SJSA1 (cell line): ENCODE measurements at regions not wholly inside any gene's neighbourhood (a gene's known extent, or its start where the extent isn't known, plus 50 kb on each side); places are given as distances from the start of the nearest gene placed in this dataset.
A peak's percentile ranks its signal among the peaks of the same experiment; 100 is the strongest.
"Not testable (repeated sequence)": the region's sequence is repeated elsewhere in the genome, so short reads cannot be mapped to it uniquely, and the experiment has no call there.

Experiments
- DNase-seq, 2 experiments: peaks; one replicate each; pipeline ENCODE4 v3.0.0-alpha.2; 2015 to 2020; ENCODE audit warnings: low spot score in 2 of 2, low read depth in 1 of 2
- H3K27ac ChIP-seq: fragments of 250-450 bp; sonication (Bioruptor Pico); 2 replicates; pipeline ENCODE4 v1.5.1; 2020; ENCODE audit warnings: mild to moderate bottlenecking, moderate library complexity
- H3K27me3 ChIP-seq: fragments of 250-450 bp; sonication (Bioruptor Pico); replicated peaks from 2 replicates; pipeline ENCODE4 v1.5.1; 2020; ENCODE audit warnings: mild to moderate bottlenecking, moderate library complexity
- H3K36me3 ChIP-seq: fragments of 250-450 bp; sonication (Bioruptor Pico); 2 replicates; pipeline ENCODE4 v1.5.1; 2020; ENCODE audit warnings: mild to moderate bottlenecking
- H3K4me1 ChIP-seq: fragments of 250-450 bp; sonication (Bioruptor Pico); replicated peaks from 2 replicates; pipeline ENCODE4 v1.6.1; 2021; ENCODE audit warnings: mild to moderate bottlenecking
- H3K4me3 ChIP-seq: fragments of 250-450 bp; sonication (Bioruptor Pico); 2 replicates; pipeline ENCODE4 v1.5.1; 2020; ENCODE audit warnings: mild to moderate bottlenecking
- H3K9me3 ChIP-seq: fragments of 250-450 bp; sonication (Bioruptor Pico); replicated peaks from 2 replicates; pipeline ENCODE4 v1.5.1; 2020; ENCODE audit warnings: mild to moderate bottlenecking

DNA sequence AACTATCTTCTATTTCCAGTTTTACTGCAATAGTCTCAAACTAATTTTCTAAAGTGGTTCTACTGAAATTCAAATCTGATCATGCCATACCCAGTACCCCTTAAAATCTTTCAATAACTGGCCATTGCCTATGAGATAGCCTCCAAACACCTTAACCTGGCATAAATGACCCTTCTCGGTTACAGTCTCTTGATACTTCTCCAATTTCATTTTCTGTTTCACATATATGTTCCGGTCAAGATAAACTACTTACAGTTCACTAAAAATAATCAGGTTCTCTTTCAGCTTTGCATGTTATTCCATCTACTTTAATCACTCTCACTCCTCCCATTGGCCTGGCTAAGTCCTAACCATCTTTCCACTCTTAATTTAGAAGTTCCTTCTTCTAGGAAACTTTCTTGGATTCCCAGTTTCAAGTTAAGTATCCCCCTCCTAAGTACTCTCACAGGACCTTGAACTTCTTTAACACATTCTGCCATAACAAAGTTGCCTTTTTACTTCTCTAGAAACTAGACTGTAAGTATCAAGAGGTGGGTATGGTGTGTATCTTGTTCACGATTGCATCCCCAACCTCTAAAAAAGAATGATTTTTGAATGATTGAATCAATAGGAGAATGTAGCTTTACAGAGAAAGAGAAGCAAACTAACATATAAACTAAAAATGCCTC lies 110.2 kb upstream of the RBBP8 start:
- Histone ChIP-seq H3K9me3 (no peaks in the 10 kb centered on the region), H3K4me1 (peaks cover 4% of the 10 kb centered on the region; the same call in 1 of the 2 replicates), H3K36me3 (no peaks in the 10 kb centered on the region), H3K4me3 (no peak overlapping the region), H3K27ac (no peak overlapping the region), H3K27me3 (peaks cover 6% of the 10 kb centered on the region; the same call in 1 of the 2 replicates)
- DNase-seq: no peak

DNA sequence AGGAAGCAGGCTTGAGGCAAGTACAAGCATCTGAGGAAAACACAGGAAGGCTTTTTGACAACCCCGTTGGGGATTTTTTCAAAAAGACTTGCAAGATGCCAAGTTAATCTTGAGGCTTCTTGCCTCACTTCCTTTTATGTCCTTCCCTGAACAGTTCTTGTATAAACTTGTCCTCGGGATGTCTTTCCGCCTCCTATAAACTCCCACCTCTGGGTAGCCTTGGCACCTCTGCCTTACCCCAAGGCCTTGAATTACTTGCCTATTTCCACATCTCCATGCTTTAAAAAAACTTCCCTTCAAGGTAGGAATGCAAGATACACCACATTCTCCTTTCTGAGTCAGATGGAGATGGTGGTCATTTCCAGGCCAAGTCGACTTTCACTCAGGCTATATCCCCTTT lies 106.4 kb upstream of the RBBP8 start:
- no peak for DNase-seq
- Histone ChIP-seq H3K36me3 (no peaks in the 10 kb centered on the region), H3K27ac (no peak overlapping the region), H3K9me3 (no peaks in the 10 kb centered on the region), H3K4me1 (peaks cover 4% of the 10 kb centered on the region; the same call in 1 of the 2 replicates), H3K27me3 (peaks cover 6% of the 10 kb centered on the region; the same call in 1 of the 2 replicates), H3K4me3 (no peak overlapping the region)

DNA sequence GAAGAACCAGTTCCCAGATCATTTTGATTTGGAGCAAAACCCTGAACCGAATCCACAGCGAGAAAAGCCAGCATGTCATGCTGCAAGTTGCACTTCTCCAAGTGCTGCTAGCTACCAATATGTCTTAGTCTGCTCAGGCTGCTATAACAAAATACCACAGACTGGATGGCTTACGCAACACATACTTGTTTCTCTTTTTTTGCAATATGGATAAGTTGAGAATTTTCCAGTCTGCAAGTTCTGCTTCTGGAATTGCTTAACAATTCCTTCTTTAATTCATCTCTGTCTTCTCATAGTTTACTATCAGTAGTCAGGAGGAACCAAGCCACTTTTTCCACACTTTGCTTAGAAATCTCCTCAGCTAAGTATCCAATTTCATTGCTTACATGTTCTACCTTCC lies 105.9 kb upstream of the RBBP8 start:
- no peak overlapping the region for H3K27ac ChIP-seq
- no peak overlapping the region for H3K4me3 ChIP-seq
- H3K4me1 ChIP-seq: peaks cover 4% of the 10 kb centered on the region; the same call in 1 of the 2 replicates
- H3K27me3 ChIP-seq: peaks cover 6% of the 10 kb centered on the region; the same call in 1 of the 2 replicates
- no peaks in the 10 kb centered on the region for H3K36me3 ChIP-seq
- DNase-seq: no peak
- H3K9me3 ChIP-seq: no peaks in the 10 kb centered on the region

DNA sequence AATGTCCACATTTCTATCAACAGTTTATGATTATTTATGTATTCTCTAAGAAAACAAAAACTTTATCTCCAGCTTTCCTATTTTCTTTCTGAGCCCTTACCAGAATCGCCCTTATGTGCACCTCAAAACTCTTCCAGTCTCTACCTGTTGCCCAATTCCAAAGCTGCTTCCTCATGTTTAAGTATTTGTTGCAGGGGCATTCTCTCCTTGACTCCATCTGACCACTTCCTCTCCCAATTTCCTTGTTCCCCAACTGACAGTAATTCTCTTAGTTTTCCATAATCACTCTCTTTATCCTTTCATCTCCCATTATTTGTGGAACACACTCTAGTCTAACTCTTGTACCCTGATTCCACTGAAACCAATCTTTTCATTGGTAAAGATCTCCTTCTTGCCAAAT lies 105.4 kb upstream of the RBBP8 start:
- Histone ChIP-seq H3K4me1 (peaks cover 4% of the 10 kb centered on the region; the same call in 1 of the 2 replicates), H3K4me3 (no peak overlapping the region), H3K9me3 (no peaks in the 10 kb centered on the region), H3K36me3 (no peaks in the 10 kb centered on the region), H3K27ac (no peak overlapping the region), H3K27me3 (peaks cover 6% of the 10 kb centered on the region; the same call in 1 of the 2 replicates)
- DNase-seq: no peak

DNA sequence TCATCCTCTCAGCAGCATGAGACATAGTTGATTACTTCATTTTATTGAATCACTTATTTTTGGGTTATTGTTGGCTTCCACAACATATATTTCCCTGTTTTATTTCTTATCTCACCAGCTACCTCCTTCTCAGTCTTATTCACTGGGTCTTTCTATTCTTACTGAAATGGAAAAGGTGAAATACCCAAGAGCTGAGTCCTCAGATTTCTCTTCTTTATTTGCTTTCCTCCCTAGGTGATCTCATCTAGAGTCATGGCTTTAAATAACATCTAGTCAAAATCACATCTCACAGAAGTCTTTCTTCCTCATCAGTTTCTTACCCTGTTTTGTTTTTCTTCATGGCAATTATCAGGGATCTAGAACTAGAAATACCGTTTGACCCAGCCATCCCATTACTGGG lies 105.0 kb upstream of the RBBP8 start:
- Histone ChIP-seq H3K27me3 (peaks cover 6% of the 10 kb centered on the region; the same call in 1 of the 2 replicates), H3K27ac (no peak overlapping the region), H3K9me3 (no peaks in the 10 kb centered on the region), H3K36me3 (no peaks in the 10 kb centered on the region), H3K4me1 (peaks cover 4% of the 10 kb centered on the region; the same call in 1 of the 2 replicates), H3K4me3 (no peak overlapping the region)
- peak in 1 of 2 experiments; percentile 3 for DNase-seq

DNA sequence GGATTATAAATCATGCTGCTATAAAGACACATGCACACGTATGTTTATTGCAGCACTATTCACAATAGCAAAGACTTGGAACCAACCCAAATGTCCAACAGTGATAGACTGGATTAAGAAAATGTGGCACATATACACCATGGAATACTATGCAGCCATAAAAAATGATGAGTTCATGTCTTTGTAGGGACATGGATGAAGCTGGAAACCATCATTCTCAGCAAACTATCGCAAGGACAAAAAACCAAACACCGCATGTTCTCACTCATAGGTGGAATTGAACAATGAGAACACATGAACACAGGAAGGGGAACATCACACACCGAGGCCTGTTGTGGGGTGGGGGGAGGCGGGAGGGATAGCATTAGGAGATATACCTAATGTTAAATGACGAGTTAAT lies 104.5 kb upstream of the RBBP8 start:
- H3K4me3 ChIP-seq, H3K9me3 ChIP-seq, H3K36me3 ChIP-seq, H3K4me1 ChIP-seq, H3K27me3 ChIP-seq, H3K27ac ChIP-seq, DNase-seq: not testable (repeated sequence)

DNA sequence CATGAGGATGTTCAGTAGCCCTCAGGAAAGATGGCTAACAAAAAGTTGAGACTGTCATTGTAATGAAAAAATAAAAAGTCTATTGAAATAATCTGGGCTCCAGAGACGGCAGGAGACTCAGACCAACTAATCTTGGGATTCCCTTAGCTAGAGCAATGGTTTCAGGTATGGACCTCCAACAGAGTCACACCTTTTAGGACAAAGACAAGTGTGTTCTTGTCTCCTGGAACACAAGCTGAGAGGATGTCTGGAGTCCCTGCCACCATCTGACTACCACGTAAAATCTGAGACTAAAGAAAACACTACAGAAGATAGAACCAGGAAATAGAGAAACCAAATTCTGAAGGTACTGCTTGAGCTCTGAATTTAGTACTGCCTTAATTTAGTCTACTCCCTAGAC lies 103.3 kb upstream of the RBBP8 start:
- no peak overlapping the region for H3K4me3 ChIP-seq
- H3K4me1 ChIP-seq: peaks cover 4% of the 10 kb centered on the region; the same call in 1 of the 2 replicates
- no peaks in the 10 kb centered on the region for H3K9me3 ChIP-seq
- peaks cover under 1% of the 10 kb centered on the region; the same call in 1 of the 2 replicates for H3K27me3 ChIP-seq
- no peak for DNase-seq
- H3K27ac ChIP-seq: no peak overlapping the region
- no peaks in the 10 kb centered on the region for H3K36me3 ChIP-seq

DNA sequence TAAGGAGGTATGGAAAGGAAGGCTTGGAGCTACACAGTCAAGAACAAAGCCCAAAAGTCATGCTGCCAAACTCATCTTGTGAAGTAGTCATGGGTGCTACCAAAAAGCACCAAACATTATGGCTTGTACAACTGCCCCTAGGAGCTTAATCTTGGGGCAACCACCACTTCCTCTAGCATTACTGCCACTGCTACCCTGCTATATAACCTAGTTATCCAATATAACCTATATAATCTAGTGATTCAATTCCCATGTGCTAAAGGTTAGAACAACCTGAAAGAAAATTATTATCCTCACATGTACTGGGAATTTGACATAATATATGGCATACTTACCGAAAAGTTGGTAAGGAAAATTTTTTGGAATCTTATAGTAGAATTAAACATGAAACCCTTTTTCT lies 102.6 kb upstream of the RBBP8 start:
- Histone ChIP-seq H3K27me3 (no peaks in the 10 kb centered on the region), H3K36me3 (no peaks in the 10 kb centered on the region), H3K27ac (no peak overlapping the region), H3K4me3 (no peak overlapping the region), H3K4me1 (peaks cover 4% of the 10 kb centered on the region; the same call in 1 of the 2 replicates), H3K9me3 (no peaks in the 10 kb centered on the region)
- DNase-seq: no peak

DNA sequence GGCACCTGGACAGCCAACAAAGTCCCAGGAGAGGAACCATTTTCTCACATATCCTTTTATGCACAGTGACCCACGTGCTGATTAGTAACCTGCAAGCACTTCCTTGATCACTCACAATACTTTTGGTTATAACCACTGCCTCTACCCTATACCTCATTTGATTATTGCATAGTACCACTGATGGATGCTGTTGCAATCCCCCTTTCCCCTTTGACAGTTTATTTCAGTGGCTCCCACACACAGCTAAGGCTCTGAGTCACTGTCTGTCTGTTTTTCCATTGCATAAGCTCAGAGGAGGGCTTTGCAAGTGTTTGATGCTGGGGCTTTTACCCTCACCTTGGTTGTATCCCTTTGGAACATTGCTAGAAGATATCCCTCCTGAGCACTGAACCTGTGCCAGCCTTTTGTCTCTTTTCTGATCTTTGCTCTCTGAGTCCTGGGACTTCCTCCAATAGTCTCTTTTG lies 101.7 kb upstream of the RBBP8 start:
- Histone ChIP-seq H3K27ac (no peak overlapping the region), H3K36me3 (no peaks in the 10 kb centered on the region), H3K4me3 (no peak overlapping the region), H3K27me3 (no peaks in the 10 kb centered on the region), H3K4me1 (peaks cover 4% of the 10 kb centered on the region; the same call in 1 of the 2 replicates), H3K9me3 (no peaks in the 10 kb centered on the region)
- no peak for DNase-seq

DNA sequence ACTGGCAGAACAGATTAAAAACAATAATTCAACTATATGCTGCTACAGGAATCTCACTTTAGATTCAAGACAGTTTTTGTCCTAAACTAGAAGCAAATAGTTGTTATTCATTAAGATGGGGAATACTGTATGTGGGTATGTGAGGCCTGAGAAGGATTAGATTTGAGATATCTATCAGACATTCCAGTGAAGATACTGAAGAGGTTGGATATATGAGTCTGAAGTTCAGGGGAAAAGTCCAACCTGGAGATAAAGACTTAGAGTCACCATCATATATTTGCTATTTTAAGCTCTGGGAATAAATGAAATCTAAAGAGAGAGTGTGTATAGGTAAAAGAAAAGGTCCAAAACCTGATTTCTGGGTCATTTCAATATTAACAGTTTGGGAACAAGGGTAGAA lies 96.2 kb upstream of the RBBP8 start:
- Histone ChIP-seq H3K4me1 (no peaks in the 10 kb centered on the region), H3K36me3 (no peaks in the 10 kb centered on the region), H3K27ac (no peak overlapping the region), H3K9me3 (no peaks in the 10 kb centered on the region), H3K27me3 (no peaks in the 10 kb centered on the region), H3K4me3 (no peak overlapping the region)
- no peak for DNase-seq

DNA sequence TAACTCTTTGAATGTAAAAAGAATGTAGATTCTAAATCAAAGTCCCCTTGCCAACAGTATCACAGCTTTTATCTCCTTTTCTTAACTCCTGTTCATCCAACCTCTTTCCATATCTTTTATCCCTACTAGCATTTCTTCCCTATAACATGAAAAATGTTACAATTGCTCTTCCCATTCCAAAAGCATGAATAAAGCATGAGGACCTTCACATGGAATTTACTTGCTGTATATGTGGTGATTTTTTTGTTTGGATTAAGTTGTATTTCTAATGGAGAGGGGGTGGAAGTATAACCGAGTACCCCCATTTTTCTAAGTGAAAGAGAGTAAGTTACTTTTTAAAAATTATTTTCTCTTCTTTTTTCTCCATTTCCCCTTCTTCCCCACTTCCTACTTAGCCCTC lies 94.9 kb upstream of the RBBP8 start:
- Histone ChIP-seq H3K27me3 (no peaks in the 10 kb centered on the region), H3K4me3 (no peak overlapping the region)
- DNase-seq: no peak

DNA sequence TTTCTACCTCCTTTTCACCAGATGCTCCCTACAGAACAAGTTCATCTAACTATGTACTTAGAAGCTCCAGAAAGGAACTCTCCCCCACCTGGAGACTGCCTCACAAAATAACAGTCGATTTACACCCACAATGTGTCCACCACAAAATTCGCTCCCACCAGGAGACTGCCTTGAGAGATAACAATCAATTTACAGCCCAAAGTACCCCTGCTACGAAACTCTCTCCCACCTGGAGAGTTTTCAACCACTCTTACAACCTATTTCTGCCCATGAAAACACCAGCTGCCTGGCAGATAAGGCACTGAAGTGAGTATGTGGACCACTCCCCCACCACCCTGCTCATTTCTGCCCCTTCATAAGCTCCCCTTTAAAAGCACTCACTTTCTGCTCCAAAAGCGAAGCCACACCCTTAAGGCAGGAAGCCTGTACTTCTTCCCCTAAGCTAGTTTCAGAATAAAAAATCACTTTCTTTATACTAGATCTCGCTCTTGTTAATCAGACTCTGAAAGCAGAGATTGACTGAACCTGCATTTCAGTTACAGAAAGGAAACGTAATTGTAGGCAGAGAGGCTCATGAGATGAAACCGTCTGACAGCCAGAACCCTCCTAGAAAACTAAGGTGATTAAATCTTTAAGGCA lies 94.4 kb upstream of the RBBP8 start:
- no peak overlapping the region for H3K27ac ChIP-seq
- DNase-seq: no peak
- H3K4me1 ChIP-seq: no peaks in the 10 kb centered on the region
- H3K9me3 ChIP-seq: no peaks in the 10 kb centered on the region
- no peaks in the 10 kb centered on the region for H3K27me3 ChIP-seq
- no peaks in the 10 kb centered on the region for H3K36me3 ChIP-seq
- H3K4me3 ChIP-seq: no peak overlapping the region

More for the DNA sequence above, 94.9 kb upstream of the RBBP8 start:
- no peaks in the 10 kb centered on the region for H3K4me1 ChIP-seq
- H3K36me3 ChIP-seq: no peaks in the 10 kb centered on the region
- no peak overlapping the region for H3K27ac ChIP-seq
- no peaks in the 10 kb centered on the region for H3K9me3 ChIP-seq

DNA sequence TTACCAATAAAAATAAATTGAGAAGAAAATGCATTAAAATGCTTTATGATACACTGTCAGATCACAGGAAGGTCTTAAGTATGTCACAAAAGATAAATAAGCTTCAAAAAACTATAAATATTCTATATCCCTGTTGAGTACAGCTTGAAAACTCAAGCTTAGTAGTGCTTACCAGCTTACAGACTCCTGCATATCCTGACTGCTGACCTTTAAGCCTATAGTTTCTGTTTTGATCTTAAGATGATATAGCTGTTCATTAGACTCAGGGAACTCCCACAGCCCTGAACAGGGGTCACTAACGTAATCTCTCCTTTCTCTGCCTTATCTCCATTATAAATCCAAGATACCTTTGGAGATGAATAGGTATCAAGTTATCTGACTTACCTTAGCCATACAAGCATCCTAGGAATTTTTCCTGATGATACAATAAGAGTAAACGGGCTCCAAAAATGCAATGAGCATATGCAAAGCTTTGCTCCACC lies 93.7 kb upstream of the RBBP8 start:
- Histone ChIP-seq H3K27ac (no peak overlapping the region), H3K4me1 (no peaks in the 10 kb centered on the region), H3K9me3 (no peaks in the 10 kb centered on the region), H3K27me3 (no peaks in the 10 kb centered on the region), H3K4me3 (no peak overlapping the region), H3K36me3 (no peaks in the 10 kb centered on the region)
- DNase-seq: no peak

DNA sequence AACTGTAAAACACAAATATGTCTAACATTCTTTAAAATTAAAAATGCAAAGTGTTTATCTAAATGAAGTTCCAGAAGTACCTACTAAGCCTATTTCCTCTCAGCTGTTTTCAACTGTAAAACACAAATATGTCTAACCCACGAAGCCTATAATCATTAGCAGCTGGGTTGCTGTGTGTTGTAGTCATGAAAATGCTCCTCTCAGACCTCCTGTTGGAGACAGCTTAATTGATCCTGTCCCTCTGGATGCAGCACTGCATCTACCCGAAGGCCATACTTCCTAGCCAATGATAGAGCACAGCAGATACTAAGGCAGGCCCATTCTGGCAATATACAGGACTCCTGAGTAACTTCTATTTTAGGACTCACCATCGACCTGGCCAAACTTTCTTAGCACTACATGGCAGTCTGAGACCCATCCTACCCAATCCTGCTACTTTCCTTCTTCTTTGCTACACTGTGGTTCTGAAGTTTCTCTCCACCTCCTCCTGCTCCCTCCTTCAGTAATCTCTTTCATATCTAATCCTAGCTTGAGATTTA lies 92.5 kb upstream of the RBBP8 start:
- no peak for DNase-seq
- Histone ChIP-seq H3K4me1 (no peaks in the 10 kb centered on the region), H3K27ac (no peak overlapping the region), H3K27me3 (no peaks in the 10 kb centered on the region), H3K4me3 (no peak overlapping the region), H3K9me3 (no peaks in the 10 kb centered on the region), H3K36me3 (no peaks in the 10 kb centered on the region)
